GM19324 (cell line): ENCODE measurements at regions not wholly inside any gene's neighbourhood (a gene's known extent, or its start where the extent isn't known, plus 50 kb on each side); places are given as distances from the start of the nearest gene placed in this dataset.

Experiments used
- ATAC-seq: cut with Tn5 transposase; IDR thresholded peaks from one replicate; pipeline ENCODE4 v1.9.1; 2021; ENCODE audit warnings: mild to moderate bottlenecking, moderate library complexity; ENCODE audit not compliant: unreplicated experiment, low FRiP score

GRCh38 chr5:168042284-168043068 lies 249.0 kb upstream of the WWC1 start:
- ATAC-seq, result no peak

DNA sequence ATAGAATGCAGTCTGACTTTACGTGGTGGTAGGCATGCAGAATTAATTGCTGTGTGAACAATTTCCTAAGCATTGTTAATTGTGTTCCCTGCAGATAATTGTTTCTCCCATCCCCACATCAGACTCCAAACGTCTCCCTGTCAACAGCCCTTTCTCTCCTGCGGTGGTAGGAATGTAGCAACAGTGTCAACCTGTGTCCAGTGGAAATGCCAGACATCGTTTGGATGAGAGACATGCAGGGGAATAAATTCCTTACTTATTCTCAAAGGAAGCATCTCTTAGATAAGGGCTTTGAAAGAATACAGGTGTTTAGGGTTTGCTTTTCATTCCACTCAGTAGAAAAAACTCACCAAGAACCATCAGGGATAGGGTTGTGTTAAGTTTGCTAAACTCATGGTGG lies 245.3 kb upstream of the WWC1 start:
- no peak for ATAC-seq

DNA sequence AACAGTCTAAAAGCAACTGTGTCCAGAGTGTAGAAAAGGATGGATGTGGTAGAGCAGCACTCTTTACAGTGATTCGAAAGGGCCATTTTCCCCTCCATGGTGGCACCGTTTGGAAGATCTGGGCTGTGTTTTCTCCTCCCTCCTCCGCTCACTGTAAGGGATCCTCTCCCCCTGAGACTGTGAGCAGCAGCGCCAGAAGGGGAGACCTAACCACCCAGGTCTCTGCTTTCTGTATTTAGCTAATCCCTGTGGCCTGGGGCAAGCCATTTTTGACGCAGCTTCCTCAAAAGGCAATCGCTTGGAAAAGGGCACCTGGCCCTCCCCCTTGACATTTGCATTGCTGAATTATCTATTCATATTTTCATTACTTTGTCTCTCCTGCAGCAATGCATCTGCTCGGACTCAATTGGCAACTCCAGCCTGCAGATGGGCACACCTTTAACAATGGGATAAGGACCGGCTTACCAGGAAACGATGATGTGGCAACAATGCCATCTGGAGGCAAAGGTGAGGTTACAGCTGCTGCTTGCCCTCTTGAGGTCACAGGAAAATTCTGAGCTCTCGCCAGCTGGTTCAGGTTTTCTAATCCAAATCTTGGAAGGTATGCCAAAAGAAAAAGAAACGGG lies 244.3 kb upstream of the WWC1 start:
- peak; percentile 67 for ATAC-seq

- peak; percentile 14 for ATAC-seq
These were observed 243.8 kb upstream of the WWC1 start for GRCh38 chr5:168047669-168048111.

- ATAC-seq, result no peak
These were observed 243.0 kb upstream of the WWC1 start for GRCh38 chr5:168048486-168048885.

DNA sequence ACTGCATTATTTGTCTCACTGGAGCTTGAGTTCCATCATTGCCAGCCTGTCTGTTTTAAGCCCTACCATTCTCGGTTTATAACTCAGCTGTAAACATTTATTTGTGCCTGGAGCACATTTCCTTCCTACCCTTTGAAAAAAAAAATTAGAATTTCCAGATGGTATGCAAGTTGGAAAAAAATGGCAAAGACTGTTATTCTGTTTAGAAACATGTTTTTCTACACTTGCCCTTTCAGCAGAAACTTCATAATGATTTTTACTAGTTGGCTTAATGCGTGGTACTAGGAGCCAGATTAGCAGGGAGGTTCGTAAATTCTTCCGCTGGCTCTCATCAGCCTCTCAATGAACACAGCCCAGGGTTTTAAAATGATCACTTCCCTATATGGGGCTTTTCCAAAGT lies 238.8 kb upstream of the WWC1 start:
- no peak for ATAC-seq

GRCh38 chr5:168054091-168054490 lies 237.4 kb upstream of the WWC1 start:
- no peak for ATAC-seq

DNA sequence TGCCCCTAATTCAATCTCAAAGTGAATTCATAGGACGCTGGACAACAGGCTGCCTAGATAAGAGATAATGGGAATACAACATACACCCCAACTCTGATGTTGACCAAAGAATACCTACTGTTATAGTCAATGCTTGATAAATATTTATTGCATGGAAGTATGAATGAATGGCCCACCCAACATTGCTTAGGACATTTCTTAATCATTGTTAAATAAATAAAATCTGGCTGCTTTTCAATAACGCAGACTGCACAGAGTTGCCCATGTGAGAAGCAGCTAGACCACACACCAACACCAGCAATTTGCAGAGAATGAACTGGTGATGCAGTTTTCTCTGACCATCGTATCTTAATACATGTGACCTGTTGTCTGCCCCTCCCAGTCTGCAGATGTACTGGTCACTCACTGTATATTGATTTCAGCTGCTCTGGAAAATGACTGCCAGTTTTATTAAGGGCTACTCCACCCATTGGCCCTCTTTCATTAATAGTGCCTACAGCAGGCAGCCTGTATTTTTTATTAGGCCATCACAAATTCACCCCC lies 236.2 kb upstream of the WWC1 start:
- no peak for ATAC-seq

- no peak for ATAC-seq
These were observed 235.5 kb upstream of the WWC1 start for GRCh38 chr5:168055961-168056360.

GRCh38 chr5:168056499-168057182 lies 234.8 kb upstream of the WWC1 start:
- no peak for ATAC-seq

DNA sequence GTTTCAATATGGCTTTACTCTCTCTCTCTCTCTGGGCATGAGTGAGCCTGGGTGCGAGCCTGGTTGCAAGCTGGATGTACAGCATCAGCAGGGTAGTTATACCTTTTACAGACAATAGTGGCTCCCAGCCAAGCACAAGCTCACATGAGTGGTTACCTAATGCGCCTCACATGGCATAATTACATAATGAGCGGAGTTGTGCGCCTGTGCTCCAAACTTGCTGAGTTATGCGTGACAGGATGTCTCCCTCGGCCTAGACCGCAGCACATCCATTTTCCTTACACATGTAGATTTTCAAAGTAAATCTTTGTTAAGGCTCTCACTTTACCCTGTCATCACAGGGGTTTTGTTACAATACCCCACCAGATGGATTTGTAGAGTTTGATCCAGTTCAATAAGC lies 233.5 kb upstream of the WWC1 start:
- ATAC-seq, result no peak

DNA sequence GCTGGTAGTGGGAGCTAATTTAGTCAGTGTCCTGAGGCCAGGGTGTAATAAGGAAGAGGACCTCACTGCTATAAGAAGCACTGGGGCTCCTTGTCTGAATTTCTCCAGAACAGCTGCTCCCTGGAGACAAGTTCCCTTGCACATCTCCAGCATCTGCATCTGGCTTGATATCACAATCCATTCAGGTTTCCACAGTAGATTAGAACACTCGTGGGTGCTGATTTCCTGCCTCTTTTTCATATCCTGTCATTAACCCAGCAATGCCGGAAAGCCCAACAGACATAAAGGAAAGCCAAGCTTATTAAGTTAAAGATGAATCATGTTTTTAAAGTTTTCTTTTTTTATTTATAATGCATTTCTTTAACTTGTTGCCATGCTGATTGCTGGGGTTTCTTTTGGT lies 232.3 kb upstream of the WWC1 start:
- ATAC-seq, result no peak

DNA sequence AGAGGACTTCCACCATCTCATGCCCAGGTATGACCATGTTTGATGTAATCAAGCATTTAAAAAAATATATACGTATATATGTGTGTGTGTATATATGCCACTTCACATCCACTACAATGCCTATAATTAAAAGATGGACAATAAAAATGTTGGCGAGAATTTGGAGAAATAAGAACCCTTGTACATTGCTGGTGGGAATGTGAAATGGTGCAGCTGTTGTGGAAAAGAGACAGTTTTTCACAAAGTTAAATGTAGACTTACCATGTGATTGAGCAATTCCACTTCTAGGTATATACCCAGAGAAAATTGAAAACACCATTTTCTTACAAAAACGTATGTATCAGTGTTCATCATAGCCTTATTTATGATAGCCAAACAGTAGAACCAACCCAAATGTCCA lies 229.2 kb upstream of the WWC1 start:
- ATAC-seq, result no peak

- no peak for ATAC-seq
These were observed 227.0 kb upstream of the WWC1 start for GRCh38 chr5:168064457-168064856.

DNA sequence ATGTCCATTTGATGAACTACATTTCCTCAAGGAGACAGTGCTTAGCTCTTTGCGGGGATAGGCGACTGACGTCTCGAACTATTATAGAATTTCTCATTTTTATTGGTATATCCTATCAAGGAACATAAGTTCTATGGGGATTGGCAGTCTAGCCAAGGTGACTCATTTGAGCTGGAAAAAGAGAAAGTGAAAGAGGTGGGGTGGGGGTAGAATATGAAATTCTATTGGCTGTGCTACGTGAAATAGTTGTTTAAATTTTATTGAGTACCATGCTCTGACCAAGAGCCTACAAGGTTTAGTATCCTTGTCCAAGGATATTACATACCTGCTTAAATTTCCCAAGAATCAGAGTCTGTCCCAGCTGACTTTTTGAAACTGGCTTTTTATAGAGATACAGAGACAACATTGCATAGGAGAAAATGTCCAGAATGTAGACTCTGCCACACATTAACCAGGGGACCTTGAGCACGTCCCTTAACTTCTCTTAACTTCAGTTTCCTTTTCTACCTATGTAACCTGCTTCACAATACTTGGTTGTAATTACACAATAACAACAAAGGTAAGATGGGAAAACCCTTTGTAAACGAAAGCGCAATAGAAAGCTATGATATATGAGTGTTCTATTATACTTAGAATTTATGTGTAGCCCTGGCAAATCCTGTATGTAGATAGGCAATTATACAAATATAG lies 226.4 kb upstream of the WWC1 start:
- ATAC-seq, result no peak

- no peak for ATAC-seq
These were observed 224.8 kb upstream of the WWC1 start for GRCh38 chr5:168066536-168067208.

GRCh38 chr5:168070761-168071160 lies 220.7 kb upstream of the WWC1 start:
- no peak for ATAC-seq

GRCh38 chr5:168072665-168073064 lies 218.8 kb upstream of the WWC1 start:
- no peak for ATAC-seq

GRCh38 chr5:168073311-168073710 lies 218.1 kb upstream of the WWC1 start:
- ATAC-seq, result no peak
